ENCODE measurements at regions not wholly inside any gene's neighbourhood (a gene's known extent, or its start where the extent isn't known, plus 50 kb on each side); places are given as distances from the start of the nearest gene placed in this dataset.

- DNase-seq = no peak
These were observed 69.5 kb upstream of the GNAZ start for GRCh38 chr22:23000657-23001347.

GRCh38 chr22:23001463-23001862, 68.9 kb upstream of the GNAZ start:
- DNase-seq = no peak

DNA sequence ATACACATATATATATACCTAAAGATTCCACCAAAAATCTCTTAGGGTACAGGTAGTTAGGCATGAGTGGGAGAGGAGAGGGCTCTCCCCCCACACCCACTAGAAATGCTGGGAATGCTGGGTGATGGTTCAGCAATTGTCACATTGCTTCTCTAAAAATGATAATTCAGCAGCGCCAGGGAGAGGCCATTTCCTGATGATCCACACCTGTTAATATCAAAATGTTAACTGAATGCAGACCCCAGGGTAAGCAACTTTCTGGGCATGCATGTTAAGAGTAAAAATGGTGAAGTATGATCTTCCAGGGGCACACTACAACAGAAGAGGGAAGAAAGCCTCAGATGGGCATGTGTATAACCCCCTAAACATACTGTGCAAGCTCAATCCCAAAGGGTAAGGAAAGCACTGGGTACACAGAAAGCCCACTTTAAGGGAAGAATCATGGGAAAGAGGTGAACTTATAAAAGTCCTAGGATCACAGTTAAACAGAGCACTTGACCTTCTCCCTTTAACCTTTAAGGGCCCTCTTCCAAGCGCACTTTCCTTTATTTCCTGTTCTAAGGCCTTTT, 67.6 kb upstream of the GNAZ start:
- no peak for DNase-seq

- DNase-seq = no peak
These were observed 62.5 kb upstream of the GNAZ start for GRCh38 chr22:23007823-23008222.

DNA sequence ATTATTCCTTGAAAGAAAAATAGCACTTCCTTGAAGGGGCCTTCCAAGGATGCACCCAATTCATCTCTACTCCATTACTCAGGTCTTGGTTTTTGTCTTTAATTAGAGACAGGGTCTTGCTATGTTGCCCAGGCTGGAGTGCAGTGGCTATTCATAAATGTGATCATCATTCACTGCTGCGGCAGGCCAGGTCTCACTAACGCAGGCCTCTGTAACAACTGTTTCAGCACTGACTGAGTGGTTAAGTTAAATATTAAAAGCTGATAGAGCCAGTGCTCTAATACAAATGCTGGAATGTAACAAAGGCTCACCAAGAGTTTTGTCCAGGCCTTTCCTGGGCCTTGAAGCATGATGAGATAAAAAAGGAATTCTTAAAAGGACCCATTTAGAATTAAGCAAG, 61.4 kb upstream of the GNAZ start:
- no peak for DNase-seq

Measured in activated effector memory CD4-positive, alpha-beta T cell treated with anti-CD3 and anti-CD28 coated beads, Interleukin-2, amount 50 U/mL, for 16 hours (primary cell).